GM23248 (cell line): ENCODE measurements at regions not wholly inside any gene's neighbourhood (a gene's known extent, or its start where the extent isn't known, plus 50 kb on each side); places are given as distances from the start of the nearest gene placed in this dataset.
"Not testable (repeated sequence)": the region's sequence is repeated elsewhere in the genome, so short reads cannot be mapped to it uniquely, and the experiment has no call there.

Experiments used
- DNase-seq: peaks from one replicate; pipeline ENCODE4 v3.0.0-alpha.2; 2015
- H2AFZ ChIP-seq: fragments of 200-600 bp; sonication (generic); 2 replicates; pipeline ENCODE4 v1.6.1; 2016; ENCODE audit warnings: antibody characterized with exemption
- H3F3A ChIP-seq: fragments of 200-600 bp; sonication (generic); 2 replicates; pipeline ENCODE4 v1.6.1; 2016; ENCODE audit warnings: mild to moderate bottlenecking, antibody characterized with exemption, mixed run types; ENCODE audit not compliant: insufficient read depth
- H3K27ac ChIP-seq: fragments of 200-600 bp; sonication (generic); 2 replicates; pipeline ENCODE4 v1.5.1; 2016; ENCODE audit warnings: mild to moderate bottlenecking
- H3K27me3 ChIP-seq: fragments of 200-600 bp; sonication (generic); replicated peaks from 2 replicates; pipeline ENCODE4 v1.6.1; 2016; ENCODE audit warnings: mild to moderate bottlenecking; ENCODE audit not compliant: insufficient read depth
- H3K36me3 ChIP-seq: fragments of 200-600 bp; sonication (generic); 2 replicates; pipeline ENCODE4 v1.6.1; 2016; ENCODE audit warnings: low read depth, mild to moderate bottlenecking
- H3K4me1 ChIP-seq: fragments of 200-600 bp; sonication (generic); 2 replicates; pipeline ENCODE4 v1.6.1; 2016; ENCODE audit warnings: mild to moderate bottlenecking; ENCODE audit not compliant: insufficient read depth
- H3K4me2 ChIP-seq: fragments of 200-600 bp; sonication (generic); one replicate; pipeline ENCODE4 v1.6.1; 2016; ENCODE audit warnings: mild to moderate bottlenecking; ENCODE audit not compliant: unreplicated experiment
- H3K4me3 ChIP-seq: fragments of 200-600 bp; sonication (generic); 2 replicates; pipeline ENCODE4 v1.5.1; 2016; ENCODE audit warnings: mild to moderate bottlenecking
- H3K79me2 ChIP-seq: fragments of 200-600 bp; sonication (generic); 2 replicates; pipeline ENCODE4 v1.6.1; 2016; ENCODE audit warnings: mild to moderate bottlenecking; ENCODE audit not compliant: insufficient read depth
- H3K9ac ChIP-seq: fragments of 200-600 bp; sonication (generic); 2 replicates; pipeline ENCODE4 v1.6.1; 2016; ENCODE audit warnings: mild to moderate bottlenecking
- H3K9me2 ChIP-seq: fragments of 200-600 bp; sonication (generic); 2 replicates; pipeline ENCODE4 v1.6.1; 2016; ENCODE audit warnings: mixed run types, mild to moderate bottlenecking, moderate library complexity; ENCODE audit not compliant: insufficient read depth
- H3K9me3 ChIP-seq: fragments of 200-600 bp; sonication (generic); one replicate; pipeline ENCODE4 v1.6.1; 2017; ENCODE audit warnings: low read depth
- H4K20me1 ChIP-seq: fragments of 200-600 bp; sonication (generic); 2 replicates; pipeline ENCODE4 v1.6.0; 2016; ENCODE audit not compliant: insufficient read depth
- EZH2 ChIP-seq: fragments of 200-600 bp; sonication (generic); IDR thresholded peaks from 2 replicates; pipeline ENCODE4 v1.6.1; 2018; ENCODE audit warnings: antibody characterized with exemption, mild to moderate bottlenecking; ENCODE audit not compliant: insufficient read depth, poor library complexity, severe bottlenecking
- EZH2phosphoT487 ChIP-seq: fragments of 200-600 bp; sonication (generic); IDR thresholded peaks from 2 replicates; pipeline ENCODE4 v1.6.1; 2018; ENCODE audit warnings: antibody characterized with exemption, moderate library complexity, mild to moderate bottlenecking, low read depth; ENCODE audit not compliant: insufficient read depth
- WGBS, 2 experiments: methylation state at CpG; one replicate each; pipeline ENCODE4 v1.1.6; 2015 to 2017; ENCODE audit warnings: low lambda C conversion rate in 2 of 2, low coverage in 1 of 2; ENCODE audit errors: missing lambda C conversion rate in 2 of 2; 5-methylcytosine and 5-hydroxymethylcytosine counted together
- in situ Hi-C: fragments of 300-500 bp; cut with MboI; formaldehyde crosslinking; loops from 2 replicates; pipeline ENCODE4 v1.15.0; 2020

DNA sequence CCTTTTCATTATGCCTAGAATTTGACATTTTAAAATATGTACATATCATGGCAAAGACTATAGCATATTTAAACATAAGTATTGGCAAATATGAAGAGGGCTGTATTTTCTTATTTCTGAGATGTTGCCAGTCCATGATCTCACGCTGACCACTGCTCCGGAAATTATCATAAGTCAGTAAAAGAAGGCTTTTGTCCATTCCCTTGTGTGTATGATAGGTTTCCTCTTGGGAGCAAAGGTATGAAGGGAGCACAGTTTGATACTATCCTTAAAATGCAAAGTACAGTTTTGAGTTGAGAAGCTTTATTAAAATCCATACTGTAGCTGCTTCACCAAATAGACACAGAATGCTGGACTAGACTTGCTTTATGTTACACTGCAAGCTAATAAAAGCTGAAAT lies 52.6 kb upstream of the AGA start:
- Histone ChIP-seq H3K27me3 (no peaks in the 10 kb centered on the region), H3K27ac (no peak overlapping the region), H3K4me3 (no peak overlapping the region), H3F3A (no peaks in the 10 kb centered on the region), H2AFZ (no peak overlapping the region), H3K36me3 (no peaks in the 10 kb centered on the region), H3K4me2 (no peak overlapping the region), H3K9ac (no peak overlapping the region), H3K9me2 (0 out of 2 replicates have a peak, but pooled peaks cover 4% of the 10 kb centered on the region), H4K20me1 (no peaks in the 10 kb centered on the region), H3K79me2 (no peaks in the 10 kb centered on the region), H3K4me1 (peaks cover 11% of the 10 kb centered on the region), H3K9me3 (no peaks in the 10 kb centered on the region)
- 96 to 98% methylated on average over 2 of the region's 2 CpGs for whole genome bisulfite sequencing, 2 experiments
- in situ Hi-C loops = no loop called here
- DNase-seq = no peak
- no peak for TF ChIP-seq EZH2
- TF ChIP-seq EZH2phosphoT487 = no peak

DNA sequence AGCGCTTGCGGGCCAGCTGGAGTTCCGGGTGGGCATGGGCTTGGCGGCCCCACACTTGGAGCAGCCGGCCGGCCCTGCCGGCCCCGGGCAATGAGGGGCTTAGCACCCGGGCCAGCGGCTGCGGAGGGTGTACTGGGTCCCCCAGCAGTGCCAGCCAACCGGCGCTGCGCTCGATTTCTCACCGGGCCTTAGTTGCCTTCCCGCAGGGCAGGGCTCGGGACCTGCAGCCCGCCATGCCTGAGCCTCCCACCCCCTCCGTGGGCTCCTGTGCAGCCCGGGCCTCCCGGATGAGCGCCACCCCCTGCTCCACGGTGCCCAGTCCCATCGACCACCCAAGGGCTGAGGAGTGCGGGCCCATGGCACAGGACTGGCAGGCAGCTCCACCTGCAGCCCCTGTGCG lies 53.4 kb upstream of the AGA start:
- H4K20me1 ChIP-seq, H3K9me2 ChIP-seq, H3F3A ChIP-seq, in situ Hi-C loops, H3K36me3 ChIP-seq, H3K9ac ChIP-seq, H3K9me3 ChIP-seq, H3K4me3 ChIP-seq, H3K4me1 ChIP-seq, DNase-seq, H2AFZ ChIP-seq, H3K27ac ChIP-seq, H3K4me2 ChIP-seq, H3K27me3 ChIP-seq, H3K79me2 ChIP-seq: not testable (repeated sequence)
- WGBS, 2 experiments = 85 to 86% methylated on average over 10 to 20 of the region's 27 CpGs

DNA sequence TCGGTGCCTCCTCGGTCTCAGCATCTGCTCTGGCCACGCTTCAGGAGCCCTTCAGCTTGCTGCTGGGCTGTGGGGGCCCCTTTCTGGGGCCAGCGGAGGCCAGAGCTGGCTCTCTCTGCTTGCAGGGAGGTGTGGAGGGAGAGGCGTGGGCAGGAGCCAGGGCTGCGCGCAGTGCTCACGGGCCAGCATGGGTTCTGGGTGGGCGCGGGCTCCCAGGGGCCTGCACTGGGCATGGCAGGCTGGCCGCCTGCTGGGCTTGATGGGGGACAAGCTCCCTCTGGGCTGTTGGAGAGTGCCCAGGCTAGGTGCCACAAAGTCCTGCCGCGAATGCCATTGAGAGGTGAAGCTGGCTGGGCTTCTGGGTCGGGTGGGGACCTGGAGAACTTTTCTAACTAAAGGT lies 57.3 kb upstream of the AGA start:
- Histone ChIP-seq H3K27me3 (no peaks in the 10 kb centered on the region), H4K20me1 (no peaks in the 10 kb centered on the region)
- 61 to 74% methylated on average over 11 to 14 of the region's 14 CpGs for WGBS, 2 experiments

DNA sequence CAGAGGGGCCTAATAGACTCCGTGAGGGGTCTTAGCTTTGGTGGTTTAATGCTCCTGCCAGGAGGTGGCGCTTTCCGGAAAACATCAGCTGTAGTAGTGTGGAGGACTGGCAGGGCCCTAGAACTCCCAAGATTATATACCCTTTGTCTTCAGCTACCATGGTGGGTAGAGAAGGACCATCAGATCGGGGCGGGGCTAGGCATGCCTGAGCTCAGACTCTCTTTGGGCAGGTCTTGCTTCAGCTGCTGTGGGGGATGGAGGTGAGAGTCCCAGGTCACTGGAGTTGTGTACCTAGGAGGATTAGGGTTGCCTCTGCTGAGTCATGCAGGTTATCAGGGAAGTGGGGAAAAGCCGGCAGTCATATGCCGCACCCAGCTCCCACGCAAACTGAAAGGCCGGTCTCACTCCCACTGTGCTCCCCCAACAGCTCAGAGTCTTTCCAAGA lies 63.0 kb upstream of the AGA start:
- no peaks in the 10 kb centered on the region for H3K4me1 ChIP-seq
- no peaks in the 10 kb centered on the region for H3K9me3 ChIP-seq
- H2AFZ ChIP-seq = no peak overlapping the region
- H3K27me3 ChIP-seq = no peaks in the 10 kb centered on the region
- TF ChIP-seq EZH2 = no peak
- no peak for TF ChIP-seq EZH2phosphoT487
- no peaks in the 10 kb centered on the region for H3K79me2 ChIP-seq
- H3K9me2 ChIP-seq = no peaks in the 10 kb centered on the region
- H3K4me3 ChIP-seq = no peak overlapping the region
- H4K20me1 ChIP-seq = no peaks in the 10 kb centered on the region
- in situ Hi-C loops = no loop called here
- no peak overlapping the region for H3K27ac ChIP-seq
- no peak overlapping the region for H3K4me2 ChIP-seq
- no peak overlapping the region for H3K9ac ChIP-seq
- 78 to 83% methylated on average over 8 to 9 of the region's 9 CpGs for WGBS, 2 experiments
- no peaks in the 10 kb centered on the region for H3F3A ChIP-seq
- DNase-seq = no peak
- H3K36me3 ChIP-seq = no peaks in the 10 kb centered on the region

More for the DNA sequence above, 57.3 kb upstream of the AGA start:
- Histone ChIP-seq H3F3A (no peaks in the 10 kb centered on the region), H3K4me2 (no peak overlapping the region), H3K79me2 (no peaks in the 10 kb centered on the region), H3K9me3 (no peaks in the 10 kb centered on the region), H3K27ac (no peak overlapping the region), H2AFZ (no peak overlapping the region), H3K36me3 (no peaks in the 10 kb centered on the region), H3K4me3 (no peak overlapping the region), H3K4me1 (no peaks in the 10 kb centered on the region), H3K9me2 (no peaks in the 10 kb centered on the region), H3K9ac (no peak overlapping the region)
- no peak for DNase-seq
- TF ChIP-seq EZH2phosphoT487 (no peak), EZH2 (no peak)
- in situ Hi-C loops = no loop called here

DNA sequence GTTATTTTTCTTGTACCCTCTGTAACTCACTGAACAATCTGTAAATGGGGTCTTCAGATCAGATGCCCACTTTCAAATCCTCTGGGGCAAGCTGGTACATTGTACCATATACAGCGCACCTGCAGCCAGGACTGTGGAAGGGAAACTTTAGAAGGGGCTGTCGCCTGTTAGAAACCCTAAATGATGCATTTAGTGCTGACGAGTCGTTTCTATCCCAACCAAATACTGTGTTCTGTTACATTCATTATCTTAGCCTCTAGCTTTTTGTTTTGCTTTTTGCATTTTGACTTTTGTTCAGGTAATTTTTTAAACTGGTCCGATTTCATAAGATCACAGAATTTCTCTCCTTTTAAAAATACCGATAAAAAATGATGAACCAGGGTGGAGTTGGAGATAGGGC lies 66.4 kb upstream of the AGA start:
- Histone ChIP-seq H3K9me3 (no peaks in the 10 kb centered on the region), H3F3A (no peaks in the 10 kb centered on the region), H2AFZ (no peak overlapping the region), H3K4me3 (no peak overlapping the region), H3K4me2 (no peak overlapping the region), H4K20me1 (no peaks in the 10 kb centered on the region), H3K9ac (no peak overlapping the region), H3K9me2 (no peaks in the 10 kb centered on the region), H3K27me3 (no peaks in the 10 kb centered on the region), H3K27ac (no peak overlapping the region), H3K4me1 (no peaks in the 10 kb centered on the region), H3K79me2 (no peaks in the 10 kb centered on the region), H3K36me3 (no peaks in the 10 kb centered on the region)
- no peak for DNase-seq
- no peak for TF ChIP-seq EZH2
- no peak for TF ChIP-seq EZH2phosphoT487
- 63 to 64% methylated on average over 6 of the region's 6 CpGs for WGBS, 2 experiments
- in situ Hi-C loops = no loop called here
